ENCODE measurements at regions not wholly inside any gene's neighbourhood (a gene's known extent, or its start where the extent isn't known, plus 50 kb on each side); places are given as distances from the start of the nearest gene placed in this dataset.

DNA sequence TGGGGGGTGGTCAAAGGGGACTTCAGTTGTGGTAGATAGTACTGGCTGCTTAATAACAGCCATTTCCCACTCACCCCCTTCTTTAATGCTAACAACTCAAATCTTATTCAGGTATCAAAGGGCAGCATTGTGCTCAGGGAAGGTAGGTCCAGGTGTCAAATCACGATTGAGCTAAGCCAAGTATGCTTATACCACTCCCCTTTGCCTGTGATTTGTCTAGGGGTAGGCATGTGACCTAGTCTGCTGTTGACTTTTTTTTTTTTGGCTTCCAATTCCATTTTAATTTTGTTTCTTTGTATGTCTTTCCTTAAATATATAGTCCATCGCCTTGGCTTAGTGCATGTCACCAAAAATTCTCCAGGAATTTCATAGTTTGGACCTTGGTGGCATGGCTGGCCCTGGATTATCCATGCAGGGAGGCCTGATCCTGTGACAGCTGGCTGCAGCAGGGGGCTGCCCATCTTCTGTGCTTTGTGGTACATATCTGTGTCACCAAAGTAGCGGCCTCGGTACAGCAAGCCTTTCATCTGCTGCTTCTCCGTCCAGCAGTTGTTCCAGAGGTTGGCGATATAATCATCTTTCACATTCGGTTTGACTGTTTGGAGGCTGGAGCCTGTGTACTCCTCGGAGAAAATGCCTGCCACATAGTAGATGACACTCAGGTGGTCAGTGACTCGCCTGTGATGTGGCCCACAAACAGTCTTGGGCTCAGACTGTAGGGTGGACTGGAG lies 68.1 kb upstream of the SPRED2 start:
- TF ChIP-seq RFX5 (IDR thresholded peaks at IDR 0.05; ENCODE audit: low read depth, low read length) (no peak), MAZ (IDR thresholded peaks at IDR 0.05; ENCODE audit: borderline replicate concordance, low read depth, low read length) (no peak), RAD21 (IDR thresholded peaks at IDR 0.05; ENCODE audit: low read length) (no peak), POLR2A (IDR thresholded peaks at IDR 0.05; ENCODE audit: low read depth, low read length) (no peak), NFE2L2 (IDR thresholded peaks at IDR 0.05; ENCODE audit: low read depth, low read length) (no peak), CEBPB (IDR thresholded peaks at IDR 0.05; ENCODE audit: low read depth, low read length) (no peak), MAFK (IDR thresholded peaks at IDR 0.05; ENCODE audit: low read depth, low read length) (no peak), SMC3 (IDR thresholded peaks at IDR 0.05; ENCODE audit: low read depth, low read length) (no peak), FOS (IDR thresholded peaks at IDR 0.05; ENCODE audit: low read depth, low read length) (no peak), USF2 (IDR thresholded peaks at IDR 0.05; ENCODE audit: low read depth, low read length) (no peak)
- TF ChIP-seq, protein P1, sequence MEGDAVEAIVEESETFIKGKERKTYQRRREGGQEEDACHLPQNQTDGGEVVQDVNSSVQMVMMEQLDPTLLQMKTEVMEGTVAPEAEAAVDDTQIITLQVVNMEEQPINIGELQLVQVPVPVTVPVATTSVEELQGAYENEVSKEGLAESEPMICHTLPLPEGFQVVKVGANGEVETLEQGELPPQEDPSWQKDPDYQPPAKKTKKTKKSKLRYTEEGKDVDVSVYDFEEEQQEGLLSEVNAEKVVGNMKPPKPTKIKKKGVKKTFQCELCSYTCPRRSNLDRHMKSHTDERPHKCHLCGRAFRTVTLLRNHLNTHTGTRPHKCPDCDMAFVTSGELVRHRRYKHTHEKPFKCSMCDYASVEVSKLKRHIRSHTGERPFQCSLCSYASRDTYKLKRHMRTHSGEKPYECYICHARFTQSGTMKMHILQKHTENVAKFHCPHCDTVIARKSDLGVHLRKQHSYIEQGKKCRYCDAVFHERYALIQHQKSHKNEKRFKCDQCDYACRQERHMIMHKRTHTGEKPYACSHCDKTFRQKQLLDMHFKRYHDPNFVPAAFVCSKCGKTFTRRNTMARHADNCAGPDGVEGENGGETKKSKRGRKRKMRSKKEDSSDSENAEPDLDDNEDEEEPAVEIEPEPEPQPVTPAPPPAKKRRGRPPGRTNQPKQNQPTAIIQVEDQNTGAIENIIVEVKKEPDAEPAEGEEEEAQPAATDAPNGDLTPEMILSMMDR (conservative IDR thresholded peaks at IDR 0.05; ENCODE audit: low read depth, low read length) = no peak

Data from IMR-90 (cell line).